Cerebellar nuclear complex (tissue), 1 donor: ENCODE measurements at regions not wholly inside any gene's neighbourhood (a gene's known extent, or its start where the extent isn't known, plus 50 kb on each side); places are given as distances from the start of the nearest gene placed in this dataset.

Experiments used
- DNase-seq, 2 experiments: peaks; one replicate each; lab custom pipeline; 2025; lab: John Stamatoyannopoulos, UW

- no peak for DNase-seq
Measured at GRCh38 chr20:57914205-57914604, 204.4 kb upstream of the PMEPA1 start.

GRCh38 chr20:57913156-57913930 lies 203.5 kb upstream of the PMEPA1 start:
- no peak for DNase-seq

- no peak for DNase-seq
Measured at GRCh38 chr20:57912227-57912582, 202.4 kb upstream of the PMEPA1 start.

GRCh38 chr20:57911512-57912226 lies 201.9 kb upstream of the PMEPA1 start:
- DNase-seq = no peak

- DNase-seq = no peak
Measured at GRCh38 chr20:57910716-57911115, 200.9 kb upstream of the PMEPA1 start.

- no peak for DNase-seq
Measured at GRCh38 chr20:57909763-57910331, 200.0 kb upstream of the PMEPA1 start.

GRCh38 chr20:57908704-57909630 lies 199.2 kb upstream of the PMEPA1 start:
- no peak for DNase-seq

GRCh38 chr20:57908226-57908625 lies 198.4 kb upstream of the PMEPA1 start:
- DNase-seq = no peak

- no peak for DNase-seq
Measured at GRCh38 chr20:57907131-57908000, 197.6 kb upstream of the PMEPA1 start.

- DNase-seq = no peak
Measured at GRCh38 chr20:57905448-57905847, 195.6 kb upstream of the PMEPA1 start.

- DNase-seq = no peak
Measured at GRCh38 chr20:57904314-57905105, 194.7 kb upstream of the PMEPA1 start.

GRCh38 chr20:57902473-57902872 lies 192.7 kb upstream of the PMEPA1 start:
- no peak for DNase-seq

GRCh38 chr20:57901526-57901925 lies 191.7 kb upstream of the PMEPA1 start:
- DNase-seq = no peak

- no peak for DNase-seq
Measured at GRCh38 chr20:57900226-57900905, 190.6 kb upstream of the PMEPA1 start.

GRCh38 chr20:57899554-57899953 lies 189.7 kb upstream of the PMEPA1 start:
- DNase-seq = no peak

- no peak for DNase-seq
Measured at GRCh38 chr20:57898332-57898731, 188.5 kb upstream of the PMEPA1 start.

GRCh38 chr20:57897891-57898290 lies 188.1 kb upstream of the PMEPA1 start:
- DNase-seq = no peak

- no peak for DNase-seq
Measured at GRCh38 chr20:57897156-57897874, 187.5 kb upstream of the PMEPA1 start.

- DNase-seq = no peak
Measured at GRCh38 chr20:57896563-57896962, 186.7 kb upstream of the PMEPA1 start.
